ENCODE measurements at regions not wholly inside any gene's neighbourhood (a gene's known extent, or its start where the extent isn't known, plus 50 kb on each side); places are given as distances from the start of the nearest gene placed in this dataset.

DNA sequence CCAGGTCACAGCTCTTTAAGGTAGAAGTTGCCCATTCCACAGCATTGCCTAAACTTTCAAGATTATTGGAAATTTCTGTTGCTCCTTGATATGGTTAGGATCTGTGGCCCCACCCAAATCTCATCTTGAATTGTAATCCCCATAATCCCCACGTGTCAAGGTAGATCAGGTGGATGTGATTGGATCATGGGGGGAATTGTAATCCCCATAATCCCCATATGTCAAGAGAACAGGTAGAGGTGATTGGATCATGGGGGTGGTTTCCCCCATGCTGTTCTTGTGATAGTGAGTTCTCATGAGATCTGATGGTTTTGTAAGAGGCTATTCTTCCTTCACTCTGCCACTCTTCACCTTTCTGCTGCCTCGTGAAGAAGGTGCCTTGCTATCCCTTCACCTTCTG is 327.4 kb upstream of the MAP3K7 start:
- no peak for DNase-seq (ENCODE audit: low read depth)
- TF ChIP-seq, protein P1, sequence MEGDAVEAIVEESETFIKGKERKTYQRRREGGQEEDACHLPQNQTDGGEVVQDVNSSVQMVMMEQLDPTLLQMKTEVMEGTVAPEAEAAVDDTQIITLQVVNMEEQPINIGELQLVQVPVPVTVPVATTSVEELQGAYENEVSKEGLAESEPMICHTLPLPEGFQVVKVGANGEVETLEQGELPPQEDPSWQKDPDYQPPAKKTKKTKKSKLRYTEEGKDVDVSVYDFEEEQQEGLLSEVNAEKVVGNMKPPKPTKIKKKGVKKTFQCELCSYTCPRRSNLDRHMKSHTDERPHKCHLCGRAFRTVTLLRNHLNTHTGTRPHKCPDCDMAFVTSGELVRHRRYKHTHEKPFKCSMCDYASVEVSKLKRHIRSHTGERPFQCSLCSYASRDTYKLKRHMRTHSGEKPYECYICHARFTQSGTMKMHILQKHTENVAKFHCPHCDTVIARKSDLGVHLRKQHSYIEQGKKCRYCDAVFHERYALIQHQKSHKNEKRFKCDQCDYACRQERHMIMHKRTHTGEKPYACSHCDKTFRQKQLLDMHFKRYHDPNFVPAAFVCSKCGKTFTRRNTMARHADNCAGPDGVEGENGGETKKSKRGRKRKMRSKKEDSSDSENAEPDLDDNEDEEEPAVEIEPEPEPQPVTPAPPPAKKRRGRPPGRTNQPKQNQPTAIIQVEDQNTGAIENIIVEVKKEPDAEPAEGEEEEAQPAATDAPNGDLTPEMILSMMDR (IDR thresholded peaks at IDR 0.05; ENCODE audit: control insufficient read depth, extremely low read depth, insufficient read depth) = no peak

DNA sequence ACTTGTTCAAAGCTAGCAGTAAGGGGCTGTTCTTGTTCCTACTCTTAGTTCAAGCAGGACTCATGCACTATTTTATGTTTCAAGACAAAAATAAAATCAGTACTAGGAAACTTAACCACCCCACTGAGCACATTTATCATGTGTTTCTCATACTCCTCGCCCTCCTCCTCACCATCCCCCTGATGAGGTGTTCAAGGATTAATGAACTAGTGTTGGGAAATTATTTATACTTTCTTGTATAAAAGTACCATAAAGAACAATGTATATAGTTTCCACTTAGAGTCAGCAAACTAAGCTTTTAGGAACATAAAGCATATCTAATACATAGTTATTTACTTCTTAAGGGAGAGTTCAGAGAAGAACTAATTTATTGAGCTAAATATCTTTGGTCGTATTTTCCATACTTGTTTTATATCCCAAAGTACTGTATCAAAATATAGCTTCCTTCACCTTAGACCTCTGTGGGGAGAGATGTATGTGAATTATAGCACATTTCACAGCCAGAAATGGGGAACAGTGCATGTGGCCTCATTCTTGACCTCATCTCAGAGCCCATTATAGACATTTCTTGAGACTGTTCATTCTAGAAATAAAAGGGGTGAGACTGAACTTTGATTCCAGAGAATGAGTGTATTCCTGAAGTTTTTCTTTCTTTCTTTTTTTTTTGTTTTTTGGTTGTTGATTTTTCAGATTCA is 326.5 kb upstream of the MAP3K7 start:
- TF ChIP-seq, protein P1 (IDR thresholded peaks at IDR 0.05; ENCODE audit: control insufficient read depth, extremely low read depth, insufficient read depth) = no peak
- no peak for DNase-seq (ENCODE audit: low read depth)
- H3K4me3 ChIP-seq (ENCODE audit: low read depth, low read length) = no peak overlapping the region

More for the DNA sequence above, 327.4 kb upstream of the MAP3K7 start:
- no peak overlapping the region for H3K4me3 ChIP-seq (ENCODE audit: low read depth, low read length)

DNA sequence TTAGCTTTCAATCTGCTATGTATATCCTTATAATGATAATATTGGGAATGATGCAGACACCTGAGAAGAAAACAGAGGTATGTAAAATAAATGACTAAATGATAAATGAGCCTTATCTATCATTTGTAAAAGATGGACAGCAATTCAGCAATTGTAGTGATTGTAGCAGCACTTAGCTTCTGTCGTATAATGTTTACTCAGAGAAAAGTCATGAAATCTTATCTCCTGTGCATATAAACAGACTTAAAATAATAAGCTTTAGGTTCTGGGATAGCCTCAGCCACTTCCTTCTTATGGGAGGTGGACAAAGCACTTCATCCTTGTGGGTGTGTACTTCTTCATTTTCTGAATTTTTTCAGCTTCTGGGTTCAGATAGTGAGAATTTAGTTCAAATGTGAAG is 324.8 kb upstream of the MAP3K7 start:
- no peak overlapping the region for H3K4me3 ChIP-seq (ENCODE audit: low read depth, low read length)
- TF ChIP-seq, protein P1 (IDR thresholded peaks at IDR 0.05; ENCODE audit: control insufficient read depth, extremely low read depth, insufficient read depth) = no peak
- DNase-seq (ENCODE audit: low read depth) = no peak

DNA sequence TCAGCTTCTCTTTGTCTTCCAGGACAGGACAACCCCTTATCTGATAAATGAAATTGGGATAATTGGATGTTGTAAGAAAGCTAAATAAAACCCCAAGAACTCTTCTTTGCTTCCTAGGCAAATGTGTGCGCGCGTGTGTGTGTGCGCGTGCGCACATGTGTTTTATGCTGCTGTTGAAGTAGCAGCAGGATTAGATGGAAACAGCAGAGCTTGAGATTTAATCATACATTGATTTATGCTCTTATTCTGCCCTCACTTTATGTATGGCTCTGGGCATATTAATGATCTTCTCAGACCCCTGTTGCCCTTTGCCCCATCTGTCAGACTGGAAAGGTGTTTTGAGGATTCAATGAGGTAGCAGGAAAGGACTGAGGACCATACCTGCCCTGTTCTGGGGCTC is 324.0 kb upstream of the MAP3K7 start:
- no peak for DNase-seq (ENCODE audit: low read depth)
- no peak overlapping the region for H3K4me3 ChIP-seq (ENCODE audit: low read depth, low read length)
- TF ChIP-seq, protein P1 (IDR thresholded peaks at IDR 0.05; ENCODE audit: control insufficient read depth, extremely low read depth, insufficient read depth) = no peak

DNA sequence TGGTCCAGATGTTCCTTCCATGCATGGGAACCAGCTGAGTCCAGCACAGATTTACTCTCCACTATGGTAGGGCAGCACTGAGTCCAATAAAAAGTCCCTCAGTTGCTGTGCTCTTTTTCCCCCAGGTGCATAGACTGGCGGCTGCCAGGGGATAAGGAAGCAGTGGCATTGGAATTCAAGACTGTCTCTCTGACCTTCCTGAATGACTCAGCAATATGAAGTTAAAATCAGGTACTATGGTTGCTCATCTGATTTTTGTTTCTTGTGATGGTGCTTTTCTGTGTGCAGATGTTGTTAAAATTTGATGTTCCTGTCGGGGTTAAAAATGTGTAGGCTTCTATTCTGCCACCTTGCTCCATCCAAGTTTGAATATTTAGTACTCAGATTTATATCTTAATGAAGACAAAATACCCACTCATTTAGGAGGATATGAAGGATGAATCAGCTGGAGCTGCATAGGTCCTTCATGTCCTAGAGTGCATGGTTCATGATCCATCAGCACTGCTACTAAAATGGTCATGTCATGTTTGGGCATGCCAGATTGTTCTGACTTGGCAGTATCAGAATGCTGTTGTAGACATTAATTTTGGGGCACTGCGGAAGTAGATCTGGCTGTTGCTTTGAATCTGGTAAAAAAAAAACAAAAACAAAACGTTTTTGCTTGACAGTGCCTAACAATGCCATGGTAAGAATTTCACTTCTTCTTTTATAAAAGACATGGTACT is 321.2 kb upstream of the MAP3K7 start:
- H3K4me3 ChIP-seq (ENCODE audit: low read depth, low read length) = no peak overlapping the region
- DNase-seq (ENCODE audit: low read depth) = no peak
- TF ChIP-seq, protein P1 (IDR thresholded peaks at IDR 0.05; ENCODE audit: control insufficient read depth, extremely low read depth, insufficient read depth) = no peak

DNA sequence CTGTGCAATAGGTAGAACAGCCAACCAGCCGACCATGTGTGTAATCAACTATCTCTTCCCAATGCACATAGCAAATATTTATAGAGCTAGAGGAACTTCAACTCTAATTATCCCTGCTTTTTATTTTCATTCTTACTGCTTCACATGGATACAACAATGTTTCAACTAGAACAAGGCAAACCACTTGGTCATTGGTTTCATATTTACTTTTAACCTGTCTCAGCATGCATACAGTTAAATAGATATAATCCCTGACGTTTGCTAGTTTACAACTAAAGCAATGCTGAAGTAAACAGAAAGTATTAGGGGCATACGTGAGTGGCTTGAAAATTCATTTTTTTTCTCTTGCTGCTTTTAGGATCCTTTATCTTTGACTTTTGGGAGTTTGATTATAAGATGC is 318.5 kb upstream of the MAP3K7 start:
- TF ChIP-seq, protein P1 (IDR thresholded peaks at IDR 0.05; ENCODE audit: control insufficient read depth, extremely low read depth, insufficient read depth) = no peak
- no peak for DNase-seq (ENCODE audit: low read depth)
- H3K4me3 ChIP-seq (ENCODE audit: low read depth, low read length) = no peak overlapping the region
